Activated CD8-positive, alpha-beta memory T cell treated with anti-CD3 and anti-CD28 coated beads for 48 hours (primary cell): ENCODE measurements at regions not wholly inside any gene's neighbourhood (a gene's known extent, or its start where the extent isn't known, plus 50 kb on each side); places are given as distances from the start of the nearest gene placed in this dataset.

ENCODE experiments used
- DNase-seq, 3 experiments: peaks; one replicate each; pipeline ENCODE4 v3.0.0-alpha.2; 2020; ENCODE audit warnings: low read depth in 2 of 3, low spot score in 2 of 3

DNA sequence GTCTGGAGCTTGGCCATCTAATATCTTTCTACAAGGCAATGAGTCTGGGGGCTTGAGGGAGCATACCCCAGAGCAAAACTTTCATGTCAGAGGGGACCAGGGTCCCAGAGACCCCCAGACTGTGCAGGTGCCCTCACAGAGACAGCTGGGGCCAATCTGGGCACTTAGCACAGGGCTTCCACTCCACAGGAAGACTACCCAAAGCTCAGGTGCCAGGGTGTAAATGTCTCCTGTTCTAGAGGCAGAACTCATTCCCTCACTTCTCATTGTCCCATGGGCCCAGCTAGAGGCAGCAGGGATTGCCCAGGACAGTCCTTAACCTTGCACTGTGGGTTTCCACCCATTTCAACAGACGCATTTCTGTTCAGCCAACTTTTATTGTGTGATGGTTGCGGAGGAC is 246.9 kb downstream of the ACTR3B start:
- no peak for DNase-seq

DNA sequence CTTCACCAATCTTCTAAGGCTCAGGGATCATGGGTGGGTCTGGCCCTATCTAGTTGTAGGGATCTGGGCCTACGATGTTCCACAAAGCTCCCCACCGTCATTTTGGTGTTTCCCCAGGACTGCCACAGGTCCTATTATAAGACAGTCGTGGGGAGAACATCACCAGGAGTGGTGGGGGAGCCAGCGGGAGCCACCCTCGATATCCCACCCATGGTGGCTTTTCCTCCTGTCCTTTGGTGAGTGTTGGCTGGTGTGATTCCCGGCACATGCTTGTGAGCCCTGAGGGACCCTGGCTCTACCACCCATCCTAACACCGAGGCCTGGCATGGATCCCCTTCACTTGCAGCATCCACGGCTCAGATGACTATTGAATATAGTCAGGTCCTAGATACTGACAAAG is 247.4 kb downstream of the ACTR3B start:
- no peak for DNase-seq

DNA sequence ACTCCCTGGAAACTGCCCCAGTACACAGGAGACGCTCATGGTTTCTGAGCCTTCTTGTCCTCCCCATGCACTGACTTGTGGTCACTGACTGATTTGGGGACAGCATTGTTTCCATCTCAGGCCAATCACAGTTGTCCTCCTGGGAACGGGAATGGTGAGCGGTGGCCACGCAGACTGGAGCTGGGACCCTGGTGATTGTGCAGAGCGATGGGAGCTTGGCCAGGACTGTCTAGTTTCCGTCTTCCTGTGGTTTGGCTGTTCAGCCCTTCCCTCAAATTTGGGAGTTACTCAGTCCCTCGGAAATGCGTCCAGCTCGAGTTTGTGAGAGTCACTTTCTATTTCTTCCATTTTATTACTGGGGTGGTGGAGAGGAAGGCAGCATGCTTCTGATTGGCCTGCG is 250.9 kb downstream of the ACTR3B start:
- DNase-seq: no peak

DNA sequence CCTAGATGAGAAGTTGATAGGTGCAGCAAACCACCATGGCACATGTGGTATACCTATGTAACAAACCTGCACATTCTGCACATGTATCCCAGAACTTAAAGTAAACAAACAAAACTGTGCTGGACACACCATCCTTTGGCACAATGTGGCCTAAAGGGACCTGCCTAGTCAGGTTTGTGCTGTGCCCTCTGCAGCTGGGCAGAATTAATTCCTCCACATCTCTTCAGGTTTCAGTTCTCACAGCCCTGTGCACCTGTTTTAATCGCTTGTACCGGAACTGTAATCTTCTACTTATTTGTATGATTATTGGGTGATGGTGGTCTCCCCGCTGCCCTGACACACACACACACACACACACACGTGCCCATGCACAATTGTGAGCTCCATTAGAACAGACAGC is 252.7 kb downstream of the ACTR3B start:
- DNase-seq: no peak

DNA sequence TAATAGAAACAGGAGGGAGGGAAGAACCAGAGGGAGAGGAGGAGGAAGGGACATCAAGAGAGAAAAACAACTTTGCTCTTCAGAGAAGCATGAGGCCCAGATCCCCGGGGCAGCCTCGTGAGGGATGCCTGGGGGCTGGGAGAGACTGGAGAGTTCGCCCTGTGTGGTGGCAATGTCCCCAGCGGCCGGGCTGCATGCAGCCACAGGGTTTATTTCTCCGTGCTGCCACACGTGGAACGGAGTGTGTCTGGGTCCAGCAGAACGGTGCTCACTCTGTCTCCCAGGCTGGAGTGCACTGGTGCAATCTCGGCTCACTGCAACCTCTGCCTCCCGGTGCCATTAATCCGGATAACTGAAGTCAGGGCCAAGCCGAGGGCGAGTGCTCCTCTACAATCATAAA is 257.7 kb downstream of the ACTR3B start:
- no peak for DNase-seq

DNA sequence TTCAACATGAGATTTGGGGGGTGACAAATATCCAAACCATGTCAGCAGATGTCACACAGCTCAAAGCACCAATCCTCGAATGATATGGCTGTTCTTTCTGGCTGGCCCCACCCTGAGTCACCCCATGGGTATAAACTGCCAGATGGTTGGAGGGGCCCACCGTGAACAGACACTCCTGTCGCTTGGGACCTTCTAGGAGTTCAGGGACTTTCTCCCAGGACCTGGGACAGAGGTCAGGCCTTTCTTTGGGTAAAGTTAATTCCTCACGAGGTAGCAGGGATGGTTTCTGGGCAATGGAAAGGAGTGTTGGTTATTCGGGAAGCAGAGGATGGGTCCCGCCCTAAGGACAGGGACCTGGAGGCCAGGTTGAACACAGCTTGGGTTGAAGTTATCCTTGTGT is 262.0 kb downstream of the ACTR3B start:
- DNase-seq: no peak

DNA sequence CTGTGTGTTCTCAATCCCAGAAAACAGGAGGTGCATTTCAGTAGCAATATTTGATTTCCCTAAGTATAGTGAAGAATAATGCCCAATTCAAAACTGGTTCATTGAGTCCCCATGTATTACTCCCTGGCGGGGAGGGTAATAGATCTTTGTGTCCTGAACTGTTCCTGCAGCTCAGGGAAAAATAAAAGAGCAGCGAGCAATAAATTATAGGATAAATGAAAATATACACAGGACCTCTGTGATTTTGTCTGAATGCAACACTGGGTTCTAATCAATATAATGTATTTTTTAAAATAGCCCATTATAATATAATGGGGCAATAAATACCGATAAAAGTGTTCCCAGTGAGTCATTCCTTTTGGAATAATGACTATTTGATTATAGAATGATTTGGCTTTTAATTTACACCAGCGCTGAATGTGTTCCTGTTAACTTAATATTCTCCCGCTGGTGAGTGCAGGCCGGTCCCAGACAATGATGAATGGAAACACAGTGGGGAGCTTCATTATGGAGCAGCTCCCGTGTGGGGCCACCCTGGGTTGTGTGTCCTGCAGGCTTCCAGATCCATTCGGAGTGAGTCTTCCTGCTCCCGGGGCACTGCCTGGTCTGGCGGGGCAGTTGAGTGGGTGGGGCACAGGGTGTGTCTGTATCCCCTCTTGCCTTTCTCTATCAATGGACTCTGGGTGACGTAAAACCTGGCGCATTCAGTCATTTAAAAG is 263.1 kb downstream of the ACTR3B start:
- DNase-seq: no peak

DNA sequence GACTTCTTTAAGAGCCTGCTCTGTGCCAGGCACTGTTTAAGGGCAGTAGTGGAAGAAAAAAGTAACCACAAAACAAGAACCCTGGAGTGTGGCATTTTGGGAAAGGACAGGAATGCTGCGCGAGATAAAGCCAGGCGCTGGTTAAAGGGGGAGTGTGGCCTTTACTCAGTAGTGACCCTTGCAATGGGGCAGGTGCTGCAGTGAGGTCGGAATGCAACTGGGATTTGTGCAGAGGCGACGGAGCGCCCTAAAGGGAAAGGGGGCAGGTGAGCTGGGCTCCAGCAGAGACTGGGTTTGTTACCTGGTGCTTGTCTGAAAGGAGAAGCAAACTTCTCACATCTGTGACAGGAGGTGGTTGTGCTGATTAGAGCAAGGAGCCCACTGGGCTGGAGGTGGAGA is 263.6 kb downstream of the ACTR3B start:
- DNase-seq: no peak

DNA sequence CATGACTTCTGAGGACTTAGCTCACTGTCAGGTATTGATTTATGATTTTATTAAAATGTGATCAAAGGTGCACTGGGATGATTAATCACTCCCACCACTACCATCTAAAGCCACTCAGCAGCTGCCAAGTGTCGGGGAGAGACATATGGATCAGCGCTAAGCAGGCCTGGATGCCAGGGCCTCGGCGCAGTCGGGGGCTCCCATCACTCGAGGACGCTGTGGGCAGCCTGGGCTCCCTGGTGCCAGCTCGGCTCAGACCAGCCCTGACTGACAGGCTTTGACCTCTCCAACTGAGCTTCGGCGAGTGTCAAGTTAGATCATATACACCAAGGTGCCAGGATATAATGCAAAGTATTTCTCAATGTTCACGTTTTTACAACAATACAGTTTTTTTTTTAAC is 267.7 kb downstream of the ACTR3B start:
- no peak for DNase-seq

DNA sequence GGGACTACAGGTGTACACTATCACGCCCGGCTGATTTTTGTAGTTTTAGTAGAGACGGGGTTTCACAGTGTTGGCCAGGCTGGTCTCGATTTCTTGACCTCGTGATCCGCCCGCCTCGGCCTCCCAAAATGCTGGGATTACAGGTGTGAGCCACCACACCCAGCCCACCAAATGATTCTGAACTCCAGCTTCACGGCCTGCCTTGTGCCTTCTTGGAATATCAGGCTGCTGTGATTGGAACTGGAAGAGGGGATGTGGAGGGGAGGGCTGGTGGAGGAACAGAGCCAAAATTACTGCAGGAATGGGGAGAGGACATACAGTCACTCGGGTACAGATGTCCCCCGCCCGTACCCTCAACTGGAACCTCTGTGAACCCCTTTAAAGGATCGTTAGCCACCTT is 268.4 kb downstream of the ACTR3B start:
- no peak for DNase-seq

DNA sequence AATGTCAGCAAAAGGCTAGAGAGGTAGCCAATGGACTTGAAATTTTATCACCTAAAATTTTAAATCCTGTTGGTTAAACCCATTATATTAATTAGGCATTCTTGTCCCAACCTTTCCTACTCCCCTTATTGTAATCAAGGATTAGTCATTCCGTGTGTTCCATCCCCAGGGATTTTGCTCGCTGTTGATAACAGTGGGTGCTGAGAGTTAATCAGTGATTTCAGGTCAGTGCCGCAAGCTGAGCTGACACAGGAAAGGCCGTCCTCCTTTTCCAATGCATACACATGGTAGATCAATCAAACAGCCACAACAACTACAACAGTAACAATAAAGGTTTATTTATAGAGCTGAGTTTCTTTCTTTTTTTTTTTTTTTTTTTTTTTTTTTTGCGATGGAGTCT is 271.4 kb downstream of the ACTR3B start:
- DNase-seq: no peak

DNA sequence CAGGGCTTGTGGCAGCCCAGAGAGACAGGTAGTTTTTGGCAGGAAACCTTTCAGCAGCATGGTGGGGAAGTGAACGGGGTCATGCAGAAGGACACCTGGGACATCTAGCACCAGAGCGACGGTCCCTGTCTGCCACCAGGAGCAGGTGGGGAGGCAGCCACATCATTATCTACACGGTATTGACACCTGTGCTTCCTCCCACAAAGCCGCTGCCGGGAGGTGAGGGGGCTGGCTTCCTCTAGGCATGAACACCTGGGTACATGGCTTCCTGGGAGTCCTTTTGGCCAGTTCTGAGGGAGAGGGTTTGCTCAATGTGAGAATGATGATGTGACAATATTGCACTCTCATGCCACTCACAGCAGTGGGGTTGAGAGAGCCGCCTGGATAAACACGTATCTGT is 275.2 kb downstream of the ACTR3B start:
- DNase-seq: no peak

DNA sequence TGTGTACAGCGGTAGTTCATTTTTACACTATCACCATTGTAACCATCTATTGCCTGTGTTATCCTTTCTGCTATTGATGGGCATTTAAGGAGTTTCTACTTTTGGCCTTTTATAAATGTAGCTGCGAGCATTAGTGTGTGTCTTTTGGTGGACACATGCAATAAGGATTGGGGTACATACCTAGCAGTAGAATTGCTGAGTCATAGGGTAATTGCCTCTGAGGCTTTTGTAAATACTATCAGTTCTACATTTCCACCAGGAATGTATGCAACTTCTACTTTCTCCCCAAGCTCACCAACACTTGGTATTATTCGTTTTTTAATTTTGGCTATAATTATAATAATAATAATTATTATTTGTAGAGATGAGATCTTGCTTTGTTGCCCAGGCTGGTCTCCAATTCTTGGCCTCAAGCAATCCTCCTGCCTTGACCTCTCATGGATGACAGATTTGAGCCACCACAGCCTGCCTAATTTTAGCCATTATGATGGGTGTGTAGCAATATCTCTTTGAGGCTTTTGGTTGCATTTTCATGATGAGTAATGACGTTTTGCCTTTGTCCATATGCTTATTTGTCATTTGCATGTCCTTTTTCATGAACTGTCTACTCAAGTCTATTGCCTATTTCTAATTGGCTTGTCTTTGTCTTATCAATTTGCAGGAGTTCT is 277.0 kb downstream of the ACTR3B start:
- no peak for DNase-seq

DNA sequence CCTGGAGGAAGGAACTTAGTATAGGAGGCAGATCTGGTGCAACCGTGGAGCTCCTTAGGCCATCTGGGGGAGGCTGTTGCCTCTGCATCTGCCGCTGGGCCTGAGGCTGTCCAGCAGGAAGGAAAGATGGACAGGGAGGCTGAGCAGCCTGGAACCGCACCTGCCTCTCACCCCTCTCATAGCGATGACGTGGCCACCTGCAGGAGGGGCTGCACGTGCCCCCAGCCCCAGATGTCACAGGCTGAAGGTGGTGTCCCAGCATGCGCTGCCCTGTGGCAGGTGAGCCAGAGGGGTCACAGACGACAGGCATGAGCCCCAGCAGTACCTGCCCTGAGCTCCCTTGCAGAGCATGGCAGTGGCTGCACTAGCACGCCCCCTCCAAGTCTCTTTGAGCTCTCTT is 283.9 kb downstream of the ACTR3B start:
- DNase-seq: no peak

DNA sequence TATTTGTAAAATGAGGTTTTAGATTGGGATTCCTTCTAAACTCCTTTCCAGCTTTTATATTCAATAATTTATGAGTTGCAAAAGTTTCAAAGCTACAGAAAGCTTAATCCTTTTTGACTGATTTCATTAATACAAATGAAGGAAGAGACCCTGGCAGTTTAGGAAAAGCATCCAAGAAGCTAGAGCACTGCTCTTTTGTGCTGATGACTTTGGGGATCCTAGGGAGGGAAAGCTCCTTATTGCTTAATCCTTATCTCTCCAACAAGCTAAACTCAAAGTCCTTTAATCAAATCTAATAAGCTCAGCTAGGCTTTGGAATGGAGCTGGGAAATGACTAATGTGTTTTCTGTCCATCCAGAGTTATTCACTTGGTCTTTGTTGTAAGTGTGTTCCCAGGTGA is 285.4 kb downstream of the ACTR3B start:
- DNase-seq: no peak

DNA sequence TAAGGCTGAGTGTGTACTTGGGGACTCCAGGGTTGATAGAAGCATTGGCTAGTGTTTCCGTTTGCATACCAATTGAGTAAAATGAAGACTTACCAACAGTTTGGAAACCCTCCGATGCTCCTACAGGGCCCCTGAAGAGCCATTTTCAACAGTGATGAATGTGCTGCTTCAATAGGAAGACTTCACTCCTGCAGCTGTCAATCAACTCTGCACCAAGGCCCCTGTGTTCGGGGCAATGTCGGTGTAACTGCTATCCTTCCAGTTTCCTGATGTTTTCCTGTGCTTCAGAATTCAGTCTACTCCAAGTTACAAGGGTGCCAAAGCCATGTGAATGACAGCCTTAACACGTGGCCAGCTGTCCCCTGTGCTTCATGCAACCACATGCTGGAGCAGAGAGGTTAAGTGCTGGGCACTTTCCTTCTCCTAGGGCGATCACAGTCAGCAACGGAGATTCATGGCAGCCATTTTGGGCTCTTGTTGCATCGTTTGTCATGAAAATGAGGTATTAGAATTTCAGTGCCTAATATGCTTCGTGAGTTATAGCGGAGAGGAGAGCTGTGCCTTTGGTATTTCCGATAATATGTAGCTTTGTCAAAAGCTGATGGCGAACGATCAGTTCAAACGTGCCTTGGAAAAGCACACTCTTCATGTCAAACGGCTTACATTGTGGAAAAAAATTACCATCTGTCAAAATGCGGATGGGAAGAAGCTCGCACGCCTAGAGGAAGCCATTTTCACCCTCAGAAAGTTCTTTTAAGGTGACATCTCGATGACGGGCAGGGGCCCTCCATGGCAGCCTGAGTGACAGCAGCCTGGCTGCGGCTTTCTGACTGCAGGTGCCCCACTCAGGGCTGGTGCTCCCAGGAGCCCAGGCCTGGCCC is 287.8 kb downstream of the ACTR3B start:
- DNase-seq: no peak

DNA sequence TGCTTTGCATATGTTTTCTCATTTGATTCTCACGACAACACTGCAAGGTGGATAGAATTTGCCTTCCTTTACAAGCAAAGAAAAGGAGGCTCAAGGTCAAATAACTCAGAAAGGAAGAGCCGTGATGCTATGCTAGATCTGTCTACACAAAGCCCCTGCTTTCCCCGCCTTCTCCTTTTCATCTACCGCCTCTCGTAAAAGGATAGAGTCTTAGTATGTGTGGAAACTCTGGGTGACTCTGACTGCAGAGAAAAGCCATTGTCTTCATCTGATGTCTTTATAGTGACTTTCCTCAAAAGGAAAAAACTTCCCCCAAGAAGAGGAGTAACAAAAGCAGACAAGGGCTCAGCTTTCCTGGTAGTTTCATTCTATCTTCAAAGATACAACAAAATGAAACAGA is 292.7 kb downstream of the ACTR3B start:
- no peak for DNase-seq

DNA sequence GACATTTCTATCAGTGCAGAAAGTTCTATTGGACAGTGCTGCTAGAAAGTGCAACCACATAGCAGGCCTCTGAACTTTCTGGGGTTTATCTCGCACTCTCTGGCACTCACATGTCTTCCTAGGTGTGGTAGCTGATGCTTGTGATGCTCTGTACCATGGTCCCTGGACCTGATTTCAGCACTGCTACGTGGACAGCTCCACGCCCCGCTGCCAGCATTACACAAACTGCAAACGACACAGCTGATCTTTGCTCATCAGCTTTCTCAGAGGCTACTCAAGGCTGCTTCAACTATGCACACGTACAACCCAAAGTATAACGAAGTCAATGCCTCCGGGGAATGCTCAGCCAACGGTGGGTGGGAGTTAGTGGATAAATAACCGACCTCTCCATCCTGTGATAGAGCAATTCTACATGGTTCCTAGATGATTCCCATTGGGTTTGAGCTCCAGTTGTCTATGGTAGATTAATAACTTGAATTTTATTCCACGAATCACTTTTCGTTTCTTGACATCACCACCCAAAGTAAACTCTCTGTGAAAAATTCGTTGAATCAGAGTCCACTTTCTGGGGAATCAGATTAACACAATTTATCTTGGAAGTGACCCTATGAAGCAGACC is 302.5 kb downstream of the ACTR3B start:
- no peak for DNase-seq

DNA sequence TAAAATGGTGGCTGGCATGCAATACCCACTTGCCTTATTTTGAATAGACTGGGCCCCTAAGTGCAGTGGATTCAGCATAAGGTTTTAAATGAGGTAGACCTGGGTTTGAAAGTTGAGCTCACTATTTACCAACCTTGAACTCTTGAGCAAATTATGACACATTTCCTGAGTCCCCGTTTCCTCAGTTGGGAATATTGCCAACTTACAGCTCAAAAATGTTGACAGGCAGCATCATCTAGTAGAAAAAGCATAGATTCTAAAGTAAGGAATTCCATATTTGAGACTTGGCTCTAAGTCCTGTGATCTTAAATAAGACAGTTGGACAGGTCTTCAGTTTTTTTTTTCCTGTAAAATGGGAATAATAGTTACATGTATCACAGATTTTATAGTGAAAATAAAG is 305.5 kb downstream of the ACTR3B start:
- no peak for DNase-seq

DNA sequence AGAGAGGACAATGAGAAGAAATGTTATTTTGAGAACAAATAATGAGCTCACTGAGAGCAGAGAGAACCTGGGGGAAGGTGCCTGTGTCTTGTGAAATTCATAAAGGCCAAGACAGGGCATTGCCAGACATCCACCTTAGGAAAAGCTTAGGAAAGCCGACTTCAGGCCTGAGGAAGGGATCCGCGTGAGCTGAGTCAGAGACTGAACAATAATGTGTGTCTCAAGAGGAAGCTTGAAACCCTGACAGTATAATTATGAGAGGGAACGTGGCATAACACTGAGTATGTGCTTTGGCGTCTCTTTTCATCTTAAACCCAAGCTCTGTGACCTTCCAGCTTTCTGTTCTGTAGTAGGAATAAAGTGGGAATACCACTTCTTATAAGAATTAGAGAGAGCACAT is 307.2 kb downstream of the ACTR3B start:
- no peak for DNase-seq

DNA sequence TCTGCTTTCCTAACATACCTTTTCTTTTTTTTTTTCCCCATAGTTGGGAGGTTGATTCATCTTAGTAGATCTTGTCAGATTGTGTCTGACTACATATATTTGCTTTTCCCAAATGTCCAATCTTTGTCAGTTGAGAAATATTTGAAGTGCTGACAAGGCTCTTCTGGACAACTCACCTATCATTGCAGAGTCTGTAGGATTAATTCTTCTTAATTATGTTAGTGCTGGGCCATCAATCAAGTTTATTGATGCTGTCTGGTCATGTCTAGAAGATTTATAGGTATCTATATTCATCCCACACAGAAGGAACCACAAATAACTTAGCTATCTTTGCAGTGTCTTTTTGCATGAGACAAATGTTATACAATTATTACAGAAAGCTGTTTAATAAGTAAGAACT is 310.6 kb downstream of the ACTR3B start:
- no peak for DNase-seq

DNA sequence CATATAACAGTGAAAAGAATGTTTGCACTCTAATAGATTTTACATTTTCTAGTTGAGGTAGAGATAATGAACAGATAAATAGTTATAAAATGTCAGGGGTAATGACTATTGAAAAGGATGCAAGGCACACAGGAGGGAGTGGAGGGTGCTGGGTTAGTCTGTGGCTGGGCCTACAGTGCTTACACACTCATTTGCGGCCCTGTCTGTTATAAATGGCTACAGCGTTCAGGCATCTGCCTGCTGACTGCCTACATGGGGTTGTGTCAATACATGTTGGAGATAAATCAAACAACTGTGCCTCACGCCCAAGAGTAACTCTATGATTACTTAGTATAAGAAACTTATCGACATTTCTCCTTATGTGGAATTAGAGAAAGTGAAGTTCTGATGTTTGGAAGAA is 313.3 kb downstream of the ACTR3B start:
- DNase-seq: no peak
